ENCODE measurements at regions not wholly inside any gene's neighbourhood (a gene's known extent, or its start where the extent isn't known, plus 50 kb on each side); places are given as distances from the start of the nearest gene placed in this dataset.
"Not testable (repeated sequence)": the region's sequence is repeated elsewhere in the genome, so short reads cannot be mapped to it uniquely, and the experiment has no call there.

DNA sequence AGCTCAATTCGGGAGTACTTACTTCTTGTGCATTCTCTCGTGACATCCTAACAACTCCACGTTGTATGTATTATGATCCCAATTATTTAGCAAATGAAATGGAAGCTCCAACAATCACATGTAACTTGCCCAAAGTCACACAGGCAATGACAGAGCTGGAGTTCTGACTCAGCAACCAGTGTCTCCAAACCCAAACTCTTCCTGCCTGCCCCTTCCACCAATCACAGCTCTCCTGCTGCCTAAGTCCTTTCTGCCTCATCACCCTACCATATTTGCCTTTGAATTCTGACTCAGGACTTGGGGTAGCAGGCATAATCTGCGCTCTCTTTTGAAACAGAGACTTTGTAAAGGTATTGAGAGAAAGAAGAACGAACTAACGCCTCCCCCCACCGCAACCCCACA, 245.2 kb upstream of the MAF start:
- DNase-seq: no peak

DNA sequence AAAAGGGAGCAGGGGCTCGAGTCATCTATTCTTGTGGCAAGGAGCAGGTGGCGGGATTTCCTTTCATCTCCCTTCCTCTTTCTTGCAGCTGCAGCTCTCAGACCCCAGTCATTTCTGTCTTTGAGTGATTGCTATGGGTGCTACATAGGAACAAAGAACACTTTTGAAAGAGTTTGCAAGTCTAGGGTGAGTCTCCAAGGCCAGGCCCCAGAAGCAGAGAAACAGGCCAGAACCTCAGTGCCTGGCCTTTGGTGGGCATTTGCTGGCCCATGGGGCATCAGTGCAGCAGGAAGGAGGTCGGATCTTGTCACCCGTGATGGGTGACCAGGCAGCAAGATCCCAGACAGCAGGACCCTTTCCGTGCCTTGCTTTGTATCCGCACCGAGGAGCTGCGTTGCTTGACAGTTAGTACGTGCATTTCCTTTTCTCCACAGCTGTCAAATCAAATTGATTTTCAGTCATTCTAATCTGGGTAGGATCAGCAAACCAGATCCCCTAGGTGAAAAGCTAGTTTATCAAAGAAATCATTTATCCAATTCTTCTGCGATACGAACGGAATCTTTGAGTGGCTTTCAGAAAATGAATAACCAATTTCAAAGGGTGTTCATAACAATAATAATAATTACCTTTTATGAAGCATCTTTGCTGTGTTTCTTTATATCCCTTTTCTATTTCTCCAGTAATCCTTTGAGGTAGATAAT, 244.6 kb upstream of the MAF start:
- no peak for DNase-seq

DNA sequence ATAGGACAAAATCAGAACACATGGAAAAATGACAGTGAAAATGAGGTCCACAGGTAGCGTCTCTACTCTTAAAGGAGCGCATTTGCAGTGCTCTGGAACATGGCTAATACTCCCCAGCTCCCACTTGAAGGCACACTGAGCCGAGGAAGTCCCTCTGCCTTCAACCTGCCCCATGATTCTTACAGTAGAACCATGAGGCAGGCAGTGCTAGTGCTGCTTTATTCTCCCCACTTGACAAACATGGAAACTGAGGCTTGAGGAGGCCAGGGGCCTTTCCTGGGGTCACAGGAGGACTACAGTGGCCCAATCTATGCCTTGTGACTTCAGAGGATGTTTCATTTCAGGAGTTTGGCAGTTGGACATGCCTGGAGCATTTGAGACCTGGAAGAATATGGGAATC, 244.1 kb upstream of the MAF start:
- no peak for DNase-seq

DNA sequence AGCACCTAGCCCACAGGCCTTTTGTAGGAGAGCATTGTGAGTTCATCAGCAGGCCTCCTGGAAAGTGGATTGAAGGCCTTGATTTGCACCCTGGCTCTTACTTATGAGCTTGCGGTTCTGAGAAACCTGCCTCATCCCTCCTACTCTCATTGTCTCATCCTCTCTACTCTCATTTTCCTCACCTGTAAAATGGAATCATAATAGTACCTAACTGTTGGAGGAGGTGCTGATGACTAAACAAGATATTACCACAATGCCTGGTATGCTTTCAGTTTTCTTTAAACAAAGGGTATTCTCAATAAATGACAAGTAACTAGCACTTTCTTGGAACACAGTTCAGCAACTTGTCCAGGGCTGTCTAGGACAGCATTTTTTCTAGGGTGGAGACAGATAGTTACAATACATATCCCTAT, 243.1 kb upstream of the MAF start:
- peak; percentile 8 for DNase-seq

DNA sequence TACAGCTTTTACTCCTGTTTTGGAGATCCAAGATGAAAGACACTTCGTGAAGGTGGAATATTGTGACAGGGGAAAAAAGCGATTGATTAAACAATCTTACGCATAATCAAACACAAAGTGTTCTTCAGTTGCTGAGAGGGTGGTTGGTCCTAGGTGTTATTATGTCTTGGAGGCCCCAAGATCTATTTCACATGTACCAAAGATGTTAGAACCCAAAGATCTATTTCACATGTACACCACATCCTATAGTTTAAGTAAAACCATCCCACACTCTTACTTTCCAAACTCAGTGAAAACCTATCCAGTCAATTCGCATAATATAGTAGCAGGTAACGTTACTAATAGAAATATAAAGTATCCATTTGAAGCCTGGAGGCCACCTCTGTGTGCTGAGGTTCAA, 242.6 kb upstream of the MAF start:
- DNase-seq: no peak

DNA sequence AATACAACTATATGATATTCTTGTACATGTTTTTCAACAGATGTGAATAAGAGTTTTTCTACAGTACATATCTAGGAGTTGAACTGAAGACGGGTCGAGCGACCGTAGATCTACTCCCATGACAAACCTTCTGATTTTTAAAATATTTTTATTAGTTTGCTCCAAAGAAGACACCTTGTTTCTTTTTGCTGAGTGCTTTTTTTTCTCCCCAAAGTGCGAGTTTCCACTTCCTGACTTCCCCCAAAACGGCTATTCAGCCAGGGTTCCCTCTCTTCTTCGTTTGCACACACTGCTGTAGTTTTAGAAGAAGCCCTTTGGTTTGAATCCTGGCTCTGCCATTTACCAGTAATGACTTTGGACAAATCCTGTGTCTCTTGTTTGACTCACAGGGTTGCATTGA, 241.7 kb upstream of the MAF start:
- DNase-seq: no peak

DNA sequence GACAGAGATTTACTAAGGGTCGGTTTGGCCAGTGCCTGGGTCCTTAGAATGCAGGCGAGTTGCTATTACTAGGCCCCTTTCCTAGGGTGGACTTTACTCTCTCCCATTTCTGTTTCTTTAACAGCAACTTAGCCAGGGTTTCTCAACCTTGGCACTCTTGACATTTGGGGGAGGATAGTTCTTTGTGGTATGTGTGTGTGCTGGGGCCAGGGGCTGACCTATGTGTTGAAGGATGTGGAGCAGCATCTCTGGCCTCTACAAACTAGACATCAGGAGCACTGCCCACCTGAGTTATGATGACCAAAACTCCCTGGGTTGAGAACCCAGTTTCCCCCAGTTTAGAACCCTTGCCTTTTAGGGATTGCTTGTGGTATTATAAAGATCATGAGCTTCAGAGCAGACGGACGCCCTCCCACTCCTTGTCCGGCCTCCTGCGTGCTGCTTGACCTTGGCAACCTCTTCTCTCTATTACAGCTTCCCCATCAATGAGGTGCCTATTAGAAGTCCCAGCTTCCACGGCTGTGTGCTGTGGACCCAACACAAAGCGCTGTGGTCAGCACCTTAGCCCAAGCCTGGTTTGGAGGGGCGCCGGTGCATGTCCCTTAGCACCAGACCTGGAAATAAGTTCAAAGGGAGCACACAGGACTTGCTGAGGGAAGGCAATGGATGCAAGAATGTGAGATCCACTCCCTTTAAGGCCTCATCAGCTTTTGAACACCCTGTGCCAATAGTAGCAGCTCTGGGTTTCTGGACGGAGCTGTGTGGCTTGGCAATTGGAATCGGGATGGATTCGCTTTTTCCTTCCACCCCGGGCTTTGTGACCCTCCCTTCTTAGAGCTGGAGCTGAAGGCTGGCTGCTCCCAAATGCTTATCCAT, 239.2 kb upstream of the MAF start:
- DNase-seq: no peak

DNA sequence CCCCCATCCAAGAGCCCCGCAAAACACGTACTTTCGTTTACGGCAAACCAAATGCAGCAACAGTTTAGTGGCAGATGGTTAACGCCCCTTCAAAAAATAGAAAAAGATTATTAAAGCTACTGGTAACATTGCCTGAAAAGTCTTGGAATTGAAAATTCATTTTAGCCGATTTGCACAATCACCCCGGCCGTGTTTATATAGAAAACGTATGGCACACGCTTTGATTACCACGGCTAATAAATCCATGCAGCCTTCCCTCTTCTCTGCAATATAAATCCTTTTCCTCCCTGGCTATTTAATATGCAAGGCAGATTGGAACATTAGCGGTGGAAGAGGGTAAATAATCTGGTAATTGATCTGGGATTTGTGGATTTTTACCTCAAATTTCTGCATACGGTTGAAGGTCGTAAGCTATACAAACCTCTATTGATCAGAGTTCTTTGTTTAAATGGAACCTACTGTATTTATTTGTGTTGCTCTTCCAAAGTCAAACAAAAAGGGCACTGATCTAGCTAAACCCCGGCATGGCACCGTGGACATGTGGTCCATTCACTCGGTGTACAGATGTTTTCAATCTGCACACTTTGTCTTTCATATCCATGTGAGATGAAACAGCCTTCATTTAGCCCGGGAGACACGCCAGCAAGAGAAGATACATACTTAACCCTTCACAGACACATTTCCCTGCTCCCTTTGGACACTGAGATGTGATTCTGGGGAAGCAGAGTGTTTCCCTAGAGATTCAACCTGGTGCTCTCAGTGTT, 238.1 kb upstream of the MAF start:
- DNase-seq: no peak

DNA sequence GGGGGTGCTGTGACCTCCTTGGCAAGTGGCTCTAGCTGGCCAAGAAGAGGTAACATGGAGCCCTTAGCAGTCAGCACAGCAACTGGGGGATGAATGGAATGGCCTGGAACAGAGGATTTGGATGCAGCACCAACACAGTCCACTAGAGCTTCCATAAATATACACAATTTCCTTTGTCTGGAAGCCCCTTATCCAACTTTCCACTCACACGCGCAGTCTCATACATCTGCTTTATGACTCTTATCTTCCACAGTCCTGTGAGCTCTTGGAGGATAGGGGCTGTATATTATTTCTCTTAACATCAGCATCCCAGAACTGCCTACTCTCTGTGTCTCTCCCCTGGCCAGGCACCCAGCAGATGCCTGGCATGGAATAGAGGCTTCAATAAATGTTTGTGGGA, 235.6 kb upstream of the MAF start:
- DNase-seq: no peak

DNA sequence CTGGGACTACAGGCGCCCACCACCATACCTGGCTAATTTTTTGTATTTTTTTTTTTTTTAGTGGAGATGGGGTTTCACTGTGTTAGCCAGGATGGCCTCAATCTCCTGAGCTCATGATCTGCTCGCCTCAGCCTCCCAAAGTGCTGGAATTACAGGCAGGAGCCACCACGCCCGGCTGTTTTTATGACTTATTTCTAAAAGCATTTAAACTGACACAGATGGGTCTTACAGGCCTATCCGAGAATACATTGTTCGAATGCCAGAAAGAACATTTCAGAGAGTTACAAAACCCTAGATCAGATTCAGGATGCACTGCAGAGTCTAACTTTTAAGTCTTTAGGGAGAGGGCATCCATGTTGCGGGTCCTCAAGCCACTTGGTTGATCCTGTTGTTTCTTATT, 234.7 kb upstream of the MAF start:
- DNase-seq: no peak

DNA sequence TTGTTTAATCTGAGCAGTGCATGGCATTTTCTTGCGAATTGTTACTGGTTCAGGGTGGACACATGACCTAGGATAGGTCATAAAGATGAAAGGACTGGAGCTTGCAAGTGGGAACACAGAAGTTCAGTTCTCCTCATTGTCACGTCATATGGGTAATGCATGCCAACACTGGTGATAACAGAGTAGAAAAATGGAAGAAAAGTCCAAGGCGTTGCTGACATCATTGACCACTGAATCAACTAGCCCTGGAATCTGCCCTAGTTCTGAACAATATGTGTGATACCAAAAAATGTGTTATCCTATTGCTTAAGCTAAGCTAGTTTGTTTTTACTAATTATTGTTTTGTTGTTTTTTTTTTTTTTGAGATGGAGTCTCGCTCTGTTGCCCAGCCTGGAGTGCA, 234.2 kb upstream of the MAF start:
- DNase-seq: no peak

DNA sequence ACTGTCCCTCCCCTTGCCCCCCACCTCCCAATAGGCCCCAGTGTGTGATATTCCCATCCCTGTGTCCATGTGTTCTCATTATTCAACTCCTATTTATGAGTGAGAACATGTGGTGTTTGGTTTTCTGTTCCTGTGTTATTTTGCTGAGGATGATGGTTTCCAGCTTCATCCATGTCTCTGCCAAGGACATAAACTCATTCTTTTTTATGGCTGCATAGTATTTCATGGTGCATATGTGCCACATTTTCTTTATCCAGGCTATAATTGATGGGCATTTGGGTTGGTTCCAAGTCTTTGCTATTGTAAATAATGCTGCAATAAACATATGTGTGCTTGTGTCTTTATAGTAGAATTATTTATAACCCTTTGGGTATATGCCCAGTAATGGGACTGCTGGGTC, 233.5 kb upstream of the MAF start:
- DNase-seq: not testable (repeated sequence)

DNA sequence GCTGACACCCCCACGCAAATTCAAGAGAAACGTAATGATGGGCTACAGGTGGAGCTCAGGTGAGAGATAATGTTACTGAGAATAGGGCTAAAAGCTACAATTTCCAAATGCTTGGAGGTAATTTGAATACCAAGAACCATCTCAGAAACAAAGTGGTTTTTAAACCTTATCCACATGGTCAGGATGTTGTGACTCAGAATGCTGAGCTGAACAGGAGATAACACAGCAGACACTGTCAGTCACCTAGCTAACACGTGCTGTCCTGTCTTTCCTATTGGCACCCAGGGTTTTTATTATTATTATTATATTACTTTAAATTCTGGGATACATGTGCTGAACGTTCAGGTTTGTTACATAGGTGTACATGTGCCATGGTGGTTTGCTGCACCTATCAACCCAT, 233.0 kb upstream of the MAF start:
- DNase-seq: no peak

DNA sequence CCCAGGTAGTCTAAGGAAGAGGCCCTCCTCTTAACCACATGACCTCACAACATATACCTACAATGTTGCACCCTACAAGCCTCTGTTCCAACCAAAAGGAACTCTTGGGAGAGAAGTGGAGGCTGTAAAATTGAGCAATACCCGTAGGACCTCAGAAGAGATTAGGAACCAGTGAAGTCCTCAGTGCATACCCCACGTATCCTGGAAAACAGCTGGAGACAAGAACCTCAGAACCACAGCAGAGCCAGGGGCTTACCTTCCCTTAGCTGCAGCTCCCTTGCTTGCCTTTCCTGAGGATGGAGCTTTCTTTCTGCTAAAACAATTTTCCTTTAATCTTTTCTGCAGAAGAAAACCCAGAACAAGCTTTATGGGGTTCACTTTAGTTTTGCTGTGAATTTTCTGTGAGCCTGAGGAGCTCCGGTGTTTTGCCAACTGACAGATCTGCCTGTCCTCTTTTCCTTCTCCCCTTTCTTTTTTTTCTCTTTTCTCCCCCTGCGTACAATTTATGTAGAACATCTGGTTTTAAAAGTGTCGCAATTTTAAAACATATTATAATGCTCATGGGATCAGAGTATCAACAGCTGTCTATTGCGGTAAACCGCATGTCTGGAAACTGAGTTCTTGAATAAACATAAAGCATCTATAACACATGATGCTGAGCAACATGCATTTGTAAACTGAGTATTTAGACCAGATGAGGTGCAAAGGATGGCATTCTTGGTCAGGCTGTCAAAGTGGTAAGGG, 226.4 kb upstream of the MAF start:
- no peak for DNase-seq

DNA sequence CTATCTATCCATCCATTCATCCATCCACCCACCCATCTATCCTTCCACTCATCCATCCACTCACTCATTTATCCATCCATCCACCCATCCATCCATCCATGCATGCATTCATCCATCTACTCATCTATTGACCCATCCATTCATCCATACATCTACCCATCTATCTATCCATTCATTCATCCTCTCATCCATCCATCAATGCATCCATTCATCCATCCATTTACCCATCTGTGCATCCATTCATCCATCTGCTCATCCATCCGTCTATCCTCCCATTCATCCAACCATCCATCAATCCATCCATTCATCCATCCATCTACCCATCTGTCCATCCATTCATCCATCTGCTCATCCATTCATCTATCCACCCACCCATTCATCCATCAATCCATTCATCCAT, 224.5 kb upstream of the MAF start:
- DNase-seq: no peak

DNA sequence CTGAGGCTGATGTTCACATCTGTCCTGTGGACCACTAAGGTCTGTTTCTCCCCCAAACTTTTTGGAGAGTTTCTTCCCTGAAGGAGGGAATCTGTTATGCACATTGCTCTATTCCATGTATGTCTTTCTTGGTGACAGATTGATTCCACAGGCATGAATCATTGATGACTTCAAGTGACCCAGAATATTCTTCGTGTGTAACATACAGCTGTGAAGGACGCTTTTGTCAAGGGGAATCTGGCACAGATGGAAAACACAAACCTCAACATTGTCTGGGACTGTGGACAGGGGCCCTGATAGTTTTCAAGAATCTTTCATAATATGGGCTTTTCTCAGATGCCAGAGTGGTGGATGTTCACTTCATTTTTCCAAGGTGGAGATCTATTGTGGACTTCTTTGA, 223.1 kb upstream of the MAF start:
- no peak for DNase-seq

DNA sequence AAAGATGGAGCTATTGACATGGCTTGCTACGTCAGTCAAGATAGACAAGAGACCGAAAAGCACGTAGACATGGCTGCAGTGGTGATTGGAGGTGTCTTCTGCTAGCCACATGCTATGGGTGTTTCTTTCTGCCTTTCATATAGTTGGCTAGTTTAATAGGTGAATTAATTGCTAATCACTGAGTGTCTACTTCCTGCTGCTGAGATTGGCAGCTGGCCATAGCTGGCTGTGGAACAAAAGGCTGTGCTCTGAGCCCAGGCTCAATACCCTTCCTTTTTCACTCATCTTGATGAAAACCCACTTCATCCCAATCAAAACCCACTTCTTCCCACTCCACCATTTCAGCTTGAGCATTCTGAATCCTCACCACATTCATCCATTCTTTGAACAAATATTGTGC, 221.4 kb upstream of the MAF start:
- DNase-seq: no peak

DNA sequence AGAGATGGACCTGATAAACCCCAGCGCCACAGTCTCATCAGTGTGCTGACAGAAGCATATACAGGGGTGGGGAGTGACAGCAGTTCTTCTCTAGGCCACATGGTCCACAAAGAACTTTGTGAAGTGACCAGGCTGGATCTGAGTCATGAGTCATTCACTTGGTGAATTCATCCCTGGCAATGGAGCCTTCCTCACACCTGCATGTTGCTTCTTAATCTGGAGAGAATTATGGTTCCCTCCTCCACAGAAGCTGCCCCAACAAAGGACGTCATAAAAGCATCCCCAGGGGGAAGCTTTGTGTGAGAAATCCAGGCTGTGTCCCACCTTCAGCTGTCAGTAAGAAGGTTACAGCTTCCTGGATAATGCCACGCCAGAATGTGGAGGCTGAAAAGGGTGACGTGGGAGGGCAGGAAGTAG, 215.6 kb upstream of the MAF start:
- DNase-seq: no peak

DNA sequence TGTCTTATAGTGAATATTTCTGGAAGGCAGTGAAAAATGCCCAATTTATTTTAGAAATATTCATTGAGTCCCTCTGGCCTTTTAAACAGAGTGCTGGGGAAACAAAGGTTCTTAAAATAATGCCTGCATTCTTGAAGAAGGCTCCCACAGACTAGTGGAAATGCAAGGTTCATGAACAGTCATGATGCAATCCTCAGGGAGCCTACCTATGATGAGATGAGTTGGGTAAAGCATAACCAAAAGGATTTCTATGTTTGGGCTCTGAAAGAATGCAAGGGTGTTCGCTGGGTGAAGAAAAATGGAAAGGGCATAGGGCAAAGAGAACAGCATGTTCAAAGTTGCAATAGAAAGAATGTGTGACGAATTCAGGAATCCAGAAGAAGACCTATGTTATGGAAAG, 214.5 kb upstream of the MAF start:
- no peak for DNase-seq

DNA sequence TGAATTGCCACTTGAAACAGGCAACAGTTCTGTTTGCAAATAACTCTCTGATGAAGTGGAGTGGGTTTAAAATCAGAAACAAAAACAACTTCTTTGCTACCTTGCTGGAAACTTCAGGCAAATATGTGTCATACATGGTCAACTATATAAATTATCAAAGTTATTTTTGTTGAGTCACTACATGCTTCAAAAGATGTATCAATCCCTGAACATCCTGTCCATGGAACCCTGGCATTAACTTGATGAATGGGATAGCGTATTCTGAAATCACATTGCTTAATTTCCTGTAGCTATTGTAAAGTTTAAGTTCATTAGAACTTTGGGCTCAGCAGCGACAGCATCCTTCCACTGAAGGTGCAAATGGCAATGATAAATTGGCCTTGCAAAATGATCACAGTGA, 213.6 kb upstream of the MAF start:
- no peak for DNase-seq

DNA sequence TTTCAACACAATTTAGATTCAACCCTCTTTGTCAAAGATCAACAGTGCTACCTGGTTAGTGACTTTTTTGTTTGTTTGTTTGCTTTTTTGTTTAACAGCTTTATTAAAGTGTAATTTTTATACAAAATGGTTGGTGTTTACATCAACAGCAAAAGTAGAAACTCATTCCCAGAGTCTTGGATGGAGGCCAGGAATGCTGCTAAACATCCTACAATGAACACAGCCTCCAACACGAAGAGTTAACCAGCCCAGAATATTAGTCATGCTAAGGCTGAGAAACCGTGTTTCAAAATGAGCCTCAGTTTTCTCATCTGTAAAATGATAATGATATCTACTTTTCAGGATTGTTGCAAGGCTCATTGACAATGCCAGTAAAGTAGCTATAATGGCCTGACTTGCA, 211.0 kb upstream of the MAF start:
- no peak for DNase-seq

DNA sequence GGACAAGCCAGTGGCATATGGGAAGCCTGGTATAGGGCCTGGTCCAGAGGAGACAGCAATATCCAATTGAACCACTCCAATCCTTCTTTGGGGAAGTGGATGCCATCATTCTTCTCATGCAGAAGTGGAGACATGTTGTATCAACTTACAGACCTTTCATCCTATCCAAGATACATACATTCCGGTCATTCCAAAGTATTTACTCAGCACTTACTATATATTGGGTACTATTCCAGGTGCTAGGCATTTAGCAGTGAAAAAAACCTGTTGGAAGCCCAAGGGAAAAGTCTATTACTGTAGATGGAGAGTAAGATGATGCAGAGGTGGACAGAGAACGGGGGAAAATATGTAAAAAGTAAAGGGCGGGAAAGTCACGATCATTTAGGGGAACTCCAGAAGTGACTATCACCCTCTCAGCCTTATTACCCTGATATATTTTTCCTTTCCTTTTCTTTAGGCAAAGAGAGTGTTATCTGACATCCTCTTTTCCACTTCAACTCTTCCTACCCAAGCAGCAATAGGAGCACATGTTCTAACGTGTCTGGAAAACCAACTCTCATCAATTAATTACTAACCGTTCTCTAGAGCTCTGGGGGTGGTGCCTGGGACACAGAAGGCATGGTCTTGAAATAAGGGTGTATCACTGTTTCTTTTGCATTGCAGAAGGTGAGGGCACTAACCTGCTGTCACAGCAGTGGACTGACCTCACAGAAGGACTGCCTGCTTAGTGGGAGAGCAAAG, 210.1 kb upstream of the MAF start:
- no peak for DNase-seq

Measured in stimulated activated naive CD4-positive, alpha-beta T cell treated with Interleukin-2 at 50 U/mL for 16 hours (primary cell).